Right cardiac atrium (tissue), 5 donors: ENCODE measurements at regions not wholly inside any gene's neighbourhood (a gene's known extent, or its start where the extent isn't known, plus 50 kb on each side); places are given as distances from the start of the nearest gene placed in this dataset.
"Not testable (repeated sequence)": the region's sequence is repeated elsewhere in the genome, so short reads cannot be mapped to it uniquely, and the experiment has no call there.

ENCODE experiments used
- ATAC-seq, 2 donors: fragments of 200-7000 bp; cut with Tn5 transposase; one replicate each; pipeline versions ENCODE4 v1.8.0 to v1.9.1; 2020; ENCODE audit warnings: moderate library complexity in 2 of 2, mild to moderate bottlenecking in 1 of 2
- DNase-seq, 3 donors: peaks; one replicate each; pipeline ENCODE4 v3.0.0-alpha.2; 2020
- H3K27ac ChIP-seq: one replicate; pipeline ENCODE4 v1.5.1; 2013; ENCODE audit warnings: mild to moderate bottlenecking, low read length, control low read depth, moderate library complexity
- H3K27me3 ChIP-seq: one replicate; pipeline ENCODE4 v1.6.1; 2013; ENCODE audit not compliant: control insufficient read depth, insufficient read depth
- H3K4me1 ChIP-seq: one replicate; pipeline ENCODE4 v1.6.1; 2013; ENCODE audit warnings: low read length; ENCODE audit not compliant: control insufficient read depth, insufficient read depth
- H3K4me3 ChIP-seq: one replicate; pipeline ENCODE4 v1.5.1; 2013; ENCODE audit warnings: low read length, control low read depth
- H3K9me3 ChIP-seq: one replicate; pipeline ENCODE4 v1.6.1; 2013; ENCODE audit warnings: low read length; ENCODE audit not compliant: control insufficient read depth
- WGBS: extraction: QIAGEN DNeasy Blood & Tissue Kit; methylation state at CpG from one replicate; pipeline ENCODE4 v1.1.7; 2013; 5-methylcytosine and 5-hydroxymethylcytosine counted together
- intact Hi-C, 4 donors: fragments of 100-400 bp; cut with DNase I; formaldehyde crosslinking; loops; one replicate each; pipeline versions ENCODE4 v1.11.0 to v1.14.0; 2022 to 2023
- donor health status: healthy with polysubstance abuse.
- donor health status: DM: no; HTN: yes; CAD: no.
- donor health status: DM: no; HTN: no; CAD: no.
- donor health status: DM: no; HTN: yes; CAD: no; lungs with severe emphysema.
- donor health status: DM: yes; HTN: yes; CAD: no.

GRCh38 chr20:5471866-5472265, 138.9 kb downstream of the GPCPD1 start:
- H3K4me3 ChIP-seq, H3K27me3 ChIP-seq, H3K9me3 ChIP-seq, DNase-seq, intact Hi-C loops, H3K27ac ChIP-seq, H3K4me1 ChIP-seq: not testable (repeated sequence)
- ATAC-seq: peak; percentile 39 to 53
- WGBS: 47% methylated on average over 4 of the region's 10 CpGs

GRCh38 chr20:5471368-5471767, 139.4 kb downstream of the GPCPD1 start:
- no peaks in the 10 kb centered on the region for H3K9me3 ChIP-seq
- H3K27me3 ChIP-seq: no peaks in the 10 kb centered on the region
- no peak for DNase-seq
- no peak overlapping the region for H3K27ac ChIP-seq
- intact Hi-C loops: no loop called here
- 80% methylated on average over 18 of the region's 18 CpGs for WGBS
- peak in 1 of 2 donors; percentile 26 for ATAC-seq
- H3K4me3 ChIP-seq: no peak overlapping the region
- no peaks in the 10 kb centered on the region for H3K4me1 ChIP-seq

- Histone ChIP-seq H3K27ac (no peak overlapping the region), H3K4me1 (no peaks in the 10 kb centered on the region), H3K9me3 (no peaks in the 10 kb centered on the region), H3K27me3 (no peaks in the 10 kb centered on the region), H3K4me3 (no peak overlapping the region)
- 89% methylated on average over 16 of the region's 16 CpGs for WGBS
- ATAC-seq (no peak), DNase-seq (no peak)
- intact Hi-C loops: no loop called here
Measured at GRCh38 chr20:5470943-5471342, 139.9 kb downstream of the GPCPD1 start.

GRCh38 chr20:5470458-5470857, 140.3 kb downstream of the GPCPD1 start:
- ATAC-seq: no peak

GRCh38 chr20:5469111-5469510, 141.7 kb downstream of the GPCPD1 start:
- intact Hi-C loops: no loop called here
- DNase-seq: no peak

More at GRCh38 chr20:5470458-5470857, 140.3 kb downstream of the GPCPD1 start:
- Histone ChIP-seq H3K9me3 (no peaks in the 10 kb centered on the region), H3K27me3 (no peaks in the 10 kb centered on the region), H3K4me3 (no peak overlapping the region), H3K4me1 (no peaks in the 10 kb centered on the region), H3K27ac (no peak overlapping the region)
- 71% methylated on average over 4 of the region's 4 CpGs for WGBS
- DNase-seq: peak in 1 of 3 donors; percentile 42
- intact Hi-C loops: no loop called here

GRCh38 chr20:5467086-5467485, 143.7 kb downstream of the GPCPD1 start:
- DNase-seq: no peak
- no peak overlapping the region for H3K27ac ChIP-seq
- intact Hi-C loops: no loop called here
- WGBS: 76% methylated on average over 3 of the region's 3 CpGs
- no peaks in the 10 kb centered on the region for H3K4me1 ChIP-seq
- H3K9me3 ChIP-seq: no peaks in the 10 kb centered on the region
- no peak for ATAC-seq
- no peaks in the 10 kb centered on the region for H3K27me3 ChIP-seq
- no peak overlapping the region for H3K4me3 ChIP-seq

More at GRCh38 chr20:5469111-5469510, 141.7 kb downstream of the GPCPD1 start:
- Histone ChIP-seq H3K27ac (no peak overlapping the region), H3K27me3 (no peaks in the 10 kb centered on the region), H3K4me3 (no peak overlapping the region), H3K9me3 (no peaks in the 10 kb centered on the region), H3K4me1 (no peaks in the 10 kb centered on the region)
- no peak for ATAC-seq
- 63% methylated on average over 3 of the region's 3 CpGs for WGBS

GRCh38 chr20:5465604-5465927, 145.2 kb downstream of the GPCPD1 start:
- DNase-seq: no peak
- WGBS: 78% methylated on average over 5 of the region's 5 CpGs
- intact Hi-C loops: no loop called here
- H3K9me3 ChIP-seq: no peaks in the 10 kb centered on the region
- H3K27ac ChIP-seq: no peak overlapping the region
- no peak overlapping the region for H3K4me3 ChIP-seq
- no peaks in the 10 kb centered on the region for H3K27me3 ChIP-seq
- H3K4me1 ChIP-seq: no peaks in the 10 kb centered on the region
- no peak for ATAC-seq

GRCh38 chr20:5464901-5465603, 145.8 kb downstream of the GPCPD1 start:
- 73% methylated on average over 23 of the region's 23 CpGs for WGBS
- ATAC-seq: no peak
- DNase-seq: no peak
- Histone ChIP-seq H3K27me3 (no peaks in the 10 kb centered on the region), H3K4me1 (no peaks in the 10 kb centered on the region), H3K9me3 (no peaks in the 10 kb centered on the region), H3K27ac (no peak overlapping the region), H3K4me3 (no peak overlapping the region)
- intact Hi-C loops: no loop called here

GRCh38 chr20:5463007-5463686, 146.4 kb upstream of the PROKR2 start:
- 47% methylated on average over 8 of the region's 8 CpGs for WGBS
- H3K27ac ChIP-seq: no peak overlapping the region
- H3K27me3 ChIP-seq: no peaks in the 10 kb centered on the region
- H3K4me1 ChIP-seq: no peaks in the 10 kb centered on the region
- H3K9me3 ChIP-seq: no peaks in the 10 kb centered on the region
- intact Hi-C loops: no loop called here
- no peak for DNase-seq
- no peak for ATAC-seq
- no peak overlapping the region for H3K4me3 ChIP-seq

- H3K27ac ChIP-seq, H3K27me3 ChIP-seq: not testable (repeated sequence)
Measured at GRCh38 chr20:5453745-5454144, 137.0 kb upstream of the PROKR2 start.

GRCh38 chr20:5453316-5453715, 136.6 kb upstream of the PROKR2 start:
- H3K4me1 ChIP-seq, ATAC-seq, DNase-seq, H3K27ac ChIP-seq, H3K27me3 ChIP-seq, H3K4me3 ChIP-seq, intact Hi-C loops, H3K9me3 ChIP-seq: not testable (repeated sequence)
- WGBS: 97% methylated on average over 35 of the region's 38 CpGs

More at GRCh38 chr20:5453745-5454144, 137.0 kb upstream of the PROKR2 start:
- intact Hi-C loops, H3K4me3 ChIP-seq, H3K4me1 ChIP-seq, H3K9me3 ChIP-seq, ATAC-seq, DNase-seq: not testable (repeated sequence)
- WGBS: 39% methylated on average over 7 of the region's 7 CpGs
